Loucy (cell line): ENCODE measurements at regions not wholly inside any gene's neighbourhood (a gene's known extent, or its start where the extent isn't known, plus 50 kb on each side); places are given as distances from the start of the nearest gene placed in this dataset.

Source experiments
- H2AFZ ChIP-seq: fragments of 200-600 bp; sonication (generic); 2 replicates; pipeline ENCODE4 v1.6.0; 2016; ENCODE audit warnings: antibody characterized with exemption, mild to moderate bottlenecking, low read length, moderate library complexity
- H3F3A ChIP-seq: fragments of 200-600 bp; 2 replicates; pipeline ENCODE4 v1.6.0; 2016; ENCODE audit warnings: antibody characterized with exemption, low read depth, mild to moderate bottlenecking
- H3K27me3 ChIP-seq: fragments of 200-600 bp; sonication (generic); 2 replicates; pipeline ENCODE4 v1.6.1; 2014; ENCODE audit warnings: low read length, mild to moderate bottlenecking; ENCODE audit not compliant: insufficient read depth, poor library complexity, severe bottlenecking
- H3K36me3 ChIP-seq: fragments of 200-600 bp; sonication (generic); 2 replicates; pipeline ENCODE4 v1.6.1; 2016; ENCODE audit warnings: low read length; ENCODE audit not compliant: insufficient read depth
- H3K4me1 ChIP-seq: fragments of 200-600 bp; sonication (generic); 2 replicates; pipeline ENCODE4 v1.5.1; 2014; ENCODE audit warnings: low read length, mild to moderate bottlenecking; ENCODE audit not compliant: insufficient read depth, poor library complexity, severe bottlenecking
- H3K4me2 ChIP-seq: fragments of 200-600 bp; sonication (generic); 2 replicates; pipeline ENCODE4 v1.6.0; 2014; ENCODE audit warnings: antibody characterized with exemption, low read length, low read depth, mild to moderate bottlenecking; ENCODE audit not compliant: poor library complexity, severe bottlenecking
- H3K4me3 ChIP-seq: fragments of 200-600 bp; sonication (generic); 2 replicates; pipeline ENCODE4 v1.5.1; 2014; ENCODE audit warnings: low read length, mild to moderate bottlenecking, mixed read lengths; ENCODE audit not compliant: poor library complexity, severe bottlenecking
- H3K79me2 ChIP-seq: fragments of 200-600 bp; sonication (generic); 2 replicates; pipeline ENCODE4 v1.6.1; 2014; ENCODE audit warnings: low read length; ENCODE audit not compliant: insufficient read depth
- H3K9ac ChIP-seq: fragments of 200-600 bp; sonication (generic); 2 replicates; pipeline ENCODE4 v1.6.0; 2014; ENCODE audit warnings: mild to moderate bottlenecking, low read depth, low read length, moderate library complexity; ENCODE audit not compliant: poor library complexity, severe bottlenecking
- H3K9me2 ChIP-seq: fragments of 200-600 bp; sonication (generic); replicated peaks from 2 replicates; pipeline ENCODE4 v1.6.1; 2016; ENCODE audit warnings: low read depth, low read length, mixed read lengths
- H3K9me3 ChIP-seq: fragments of 200-600 bp; sonication (generic); 2 replicates; pipeline ENCODE4 v1.6.1; 2014; ENCODE audit warnings: mild to moderate bottlenecking, antibody characterized with exemption, low read length, low read depth; ENCODE audit not compliant: insufficient read depth
- H4K20me1 ChIP-seq: fragments of 200-600 bp; sonication (generic); 2 replicates; pipeline ENCODE4 v1.6.0; 2014; ENCODE audit warnings: antibody characterized with exemption, low read length, mild to moderate bottlenecking; ENCODE audit not compliant: insufficient read depth, poor library complexity, severe bottlenecking
- CTCF ChIP-seq: fragments of 200-600 bp; sonication (generic); conservative IDR thresholded peaks from 2 replicates; pipeline ENCODE4 v1.5.1; 2014; ENCODE audit warnings: mild to moderate bottlenecking, antibody characterized with exemption, low read length
- EZH2phosphoT487 ChIP-seq: fragments of 200-600 bp; IDR thresholded peaks from 2 replicates; pipeline ENCODE4 v1.6.1; 2018; ENCODE audit warnings: antibody characterized with exemption, mild to moderate bottlenecking, moderate library complexity, borderline replicate concordance

- Histone ChIP-seq H3K4me1 (no peaks in the 10 kb centered on the region), H3K9ac (no peak overlapping the region), H3K9me3 (no peaks in the 10 kb centered on the region), H4K20me1 (no peaks in the 10 kb centered on the region), H3K9me2 (no peaks in the 10 kb centered on the region), H3K4me3 (no peak overlapping the region), H2AFZ (no peak overlapping the region), H3K79me2 (no peaks in the 10 kb centered on the region), H3K4me2 (no peak overlapping the region), H3K27me3 (no peaks in the 10 kb centered on the region), H3F3A (no peaks in the 10 kb centered on the region), H3K36me3 (no peaks in the 10 kb centered on the region)
- TF ChIP-seq CTCF (no peak), EZH2phosphoT487 (no peak)
These were observed 349.8 kb upstream of the PLET1 start for GRCh38 chr11:112610494-112610893.

GRCh38 chr11:112610996-112611750 lies 350.0 kb upstream of the NCAM1 start:
- Histone ChIP-seq H2AFZ (no peak overlapping the region), H3F3A (no peaks in the 10 kb centered on the region), H3K27me3 (no peaks in the 10 kb centered on the region), H3K4me1 (no peaks in the 10 kb centered on the region), H3K9me2 (no peaks in the 10 kb centered on the region), H3K4me2 (no peak overlapping the region), H3K79me2 (no peaks in the 10 kb centered on the region), H3K36me3 (no peaks in the 10 kb centered on the region), H4K20me1 (no peaks in the 10 kb centered on the region), H3K9me3 (no peaks in the 10 kb centered on the region), H3K9ac (no peak overlapping the region), H3K4me3 (no peak overlapping the region)
- TF ChIP-seq EZH2phosphoT487 (no peak), CTCF (no peak)

GRCh38 chr11:112611771-112612170 lies 349.4 kb upstream of the NCAM1 start:
- H3K4me3 ChIP-seq: no peak overlapping the region

More at GRCh38 chr11:112611771-112612170, 349.4 kb upstream of the NCAM1 start:
- Histone ChIP-seq H3K9ac (no peak overlapping the region), H3K9me3 (no peaks in the 10 kb centered on the region), H3K79me2 (no peaks in the 10 kb centered on the region), H3K4me2 (no peak overlapping the region), H3K36me3 (no peaks in the 10 kb centered on the region), H3F3A (no peaks in the 10 kb centered on the region), H3K27me3 (no peaks in the 10 kb centered on the region), H4K20me1 (no peaks in the 10 kb centered on the region), H3K9me2 (no peaks in the 10 kb centered on the region), H3K4me1 (no peaks in the 10 kb centered on the region), H2AFZ (no peak overlapping the region)
- no peak for TF ChIP-seq EZH2phosphoT487
- TF ChIP-seq CTCF: no peak
